Inflammatory macrophage treated with lipopolysaccharide for 4 hours (primary cell): ENCODE measurements at regions not wholly inside any gene's neighbourhood (a gene's known extent, or its start where the extent isn't known, plus 50 kb on each side); places are given as distances from the start of the nearest gene placed in this dataset.
"Not testable (repeated sequence)": the region's sequence is repeated elsewhere in the genome, so short reads cannot be mapped to it uniquely, and the experiment has no call there.

Experiments
- DNase-seq: peaks from one replicate; pipeline ENCODE4 v3.0.0-alpha.2; 2020

- no peak for DNase-seq
Observed at GRCh38 chr3:163335429-163335828, 1742.9 kb downstream of the SI start.

GRCh38 chr3:163328680-163329079, 1749.6 kb downstream of the SI start:
- no peak for DNase-seq

GRCh38 chr3:163327086-163327485, 1751.2 kb downstream of the SI start:
- DNase-seq = no peak

- no peak for DNase-seq
Observed at GRCh38 chr3:163315786-163316185, 1762.5 kb downstream of the SI start.

GRCh38 chr3:163306405-163306804, 1771.9 kb downstream of the SI start:
- no peak for DNase-seq

- DNase-seq = no peak
Observed at GRCh38 chr3:163273694-163274093, 1777.1 kb downstream of the OTOL1 start.

- no peak for DNase-seq
Observed at GRCh38 chr3:163266731-163267130, 1770.1 kb downstream of the OTOL1 start.

GRCh38 chr3:163261618-163262017, 1765.0 kb downstream of the OTOL1 start:
- DNase-seq = no peak

- DNase-seq = no peak
Observed at GRCh38 chr3:163261056-163261455, 1764.4 kb downstream of the OTOL1 start.

- no peak for DNase-seq
Observed at GRCh38 chr3:163218336-163218735, 1721.7 kb downstream of the OTOL1 start.

- no peak for DNase-seq
Observed at GRCh38 chr3:163213838-163214237, 1717.2 kb downstream of the OTOL1 start.

GRCh38 chr3:163196815-163197374, 1700.3 kb downstream of the OTOL1 start:
- no peak for DNase-seq

GRCh38 chr3:163196245-163196644, 1699.6 kb downstream of the OTOL1 start:
- no peak for DNase-seq

GRCh38 chr3:163185721-163186350, 1689.2 kb downstream of the OTOL1 start:
- DNase-seq = no peak

GRCh38 chr3:163175970-163176369, 1679.4 kb downstream of the OTOL1 start:
- DNase-seq = no peak

- not testable (repeated sequence) for DNase-seq
Observed at GRCh38 chr3:163172513-163172912, 1675.9 kb downstream of the OTOL1 start.

GRCh38 chr3:163166197-163166596, 1669.6 kb downstream of the OTOL1 start:
- DNase-seq = no peak

GRCh38 chr3:163159306-163159705, 1662.7 kb downstream of the OTOL1 start:
- DNase-seq = no peak

- no peak for DNase-seq
Observed at GRCh38 chr3:163139600-163139999, 1643.0 kb downstream of the OTOL1 start.

GRCh38 chr3:163138258-163138657, 1641.7 kb downstream of the OTOL1 start:
- DNase-seq = no peak

- DNase-seq = no peak
Observed at GRCh38 chr3:163132111-163132510, 1635.5 kb downstream of the OTOL1 start.

- DNase-seq = no peak
Observed at GRCh38 chr3:163129287-163129686, 1632.7 kb downstream of the OTOL1 start.

GRCh38 chr3:163126115-163126514, 1629.5 kb downstream of the OTOL1 start:
- DNase-seq = no peak
